ENCODE measurements at regions not wholly inside any gene's neighbourhood (a gene's known extent, or its start where the extent isn't known, plus 50 kb on each side); places are given as distances from the start of the nearest gene placed in this dataset.
A peak's percentile ranks its signal among the peaks of the same experiment; 100 is the strongest.

GRCh38 chr5:116650964-116651363 lies 76.3 kb upstream of the SEMA6A start:
- TF ChIP-seq CTCF (conservative IDR thresholded peaks at IDR 0.05; ENCODE audit: low read depth, low read length) = no peak
- DNase-seq (ENCODE audit: low read depth) = no peak
- H3K4me3 ChIP-seq (ENCODE audit: low read length) = no peak overlapping the region

- DNase-seq (ENCODE audit: low read depth) = no peak
- TF ChIP-seq CTCF (conservative IDR thresholded peaks at IDR 0.05; ENCODE audit: low read depth, low read length) = no peak
- H3K4me3 ChIP-seq (ENCODE audit: low read length) = no peak overlapping the region
These were observed 75.9 kb upstream of the SEMA6A start for GRCh38 chr5:116650544-116650943.

- no peak for TF ChIP-seq CTCF (conservative IDR thresholded peaks at IDR 0.05; ENCODE audit: low read depth, low read length)
- H3K4me3 ChIP-seq (ENCODE audit: low read length) = no peak overlapping the region
- no peak for DNase-seq (ENCODE audit: low read depth)
These were observed 72.1 kb upstream of the SEMA6A start for GRCh38 chr5:116646611-116647289.

- peak; percentile 6 for DNase-seq (ENCODE audit: low read depth)
- no peak overlapping the region for H3K4me3 ChIP-seq (ENCODE audit: low read length)
- no peak for TF ChIP-seq CTCF (conservative IDR thresholded peaks at IDR 0.05; ENCODE audit: low read depth, low read length)
These were observed 71.0 kb upstream of the SEMA6A start for GRCh38 chr5:116645627-116646026.

- no peak for TF ChIP-seq CTCF (conservative IDR thresholded peaks at IDR 0.05; ENCODE audit: low read depth, low read length)
- DNase-seq (ENCODE audit: low read depth) = no peak
- H3K4me3 ChIP-seq (ENCODE audit: low read length) = no peak overlapping the region
These were observed 65.6 kb upstream of the SEMA6A start for GRCh38 chr5:116640236-116640635.

GRCh38 chr5:116637149-116637740 lies 62.6 kb upstream of the SEMA6A start:
- no peak overlapping the region for H3K4me3 ChIP-seq (ENCODE audit: low read length)
- DNase-seq (ENCODE audit: low read depth) = no peak
- no peak for TF ChIP-seq CTCF (conservative IDR thresholded peaks at IDR 0.05; ENCODE audit: low read depth, low read length)

- H3K4me3 ChIP-seq (ENCODE audit: low read length) = no peak overlapping the region
- no peak for TF ChIP-seq CTCF (conservative IDR thresholded peaks at IDR 0.05; ENCODE audit: low read depth, low read length)
- DNase-seq (ENCODE audit: low read depth) = no peak
These were observed 58.3 kb upstream of the SEMA6A start for GRCh38 chr5:116632890-116633289.
